Esophagus muscularis mucosa (tissue), 4 donors: ENCODE measurements at regions not wholly inside any gene's neighbourhood (a gene's known extent, or its start where the extent isn't known, plus 50 kb on each side); places are given as distances from the start of the nearest gene placed in this dataset.
"Not testable (repeated sequence)": the region's sequence is repeated elsewhere in the genome, so short reads cannot be mapped to it uniquely, and the experiment has no call there.

Experiments
- DNase-seq: peaks from one replicate; pipeline ENCODE4 v3.0.0-alpha.2; 2017; ENCODE audit errors: extremely low spot score
- H3K27ac ChIP-seq, 4 donors: fragments of 200-600 bp; sonication (generic); replicated peaks in 1 of 4; 1 replicate in 3 of 4; 2 replicates in 1 of 4; pipeline ENCODE4 v1.5.1; 2016 to 2019; ENCODE audit warnings: mild to moderate bottlenecking in 1 of 4
- H3K27me3 ChIP-seq, 4 donors: fragments of 200-600 bp; sonication (generic); one replicate each; pipeline versions ENCODE4 v1.5.1 to v1.6.0; 2016 to 2019
- H3K36me3 ChIP-seq, 4 donors: fragments of 200-600 bp; sonication (generic); one replicate each; pipeline ENCODE4 v1.5.1; 2016 to 2019
- H3K4me1 ChIP-seq, 4 donors: fragments of 200-600 bp; sonication (generic); one replicate each; pipeline ENCODE4 v1.5.1; 2016 to 2019
- H3K4me3 ChIP-seq, 4 donors: fragments of 200-600 bp; sonication (generic); 1 replicate in 2 of 4; 2 replicates in 2 of 4; pipeline ENCODE4 v1.5.1; 2016 to 2019; ENCODE audit warnings: mild to moderate bottlenecking in 4 of 4, moderate library complexity in 1 of 4
- H3K9me3 ChIP-seq, 4 donors: fragments of 200-600 bp; sonication (generic); 1 replicate in 3 of 4; 2 replicates in 1 of 4; pipeline ENCODE4 v1.5.1; 2016 to 2019
- CTCF ChIP-seq, 3 experiments: fragments of 200-600 bp in 2 of 3; fragments of 450-650 bp in 1 of 3; sonication (generic) in 2 of 3; IDR thresholded peaks; one replicate each; pipeline ENCODE4 v1.5.1; 2017 to 2019; ENCODE audit warnings: antibody characterized with exemption in 3 of 3, mild to moderate bottlenecking in 2 of 3, moderate library complexity in 1 of 3
- EP300 ChIP-seq: sonication (generic); formaldehyde crosslinking; IDR thresholded peaks from one replicate; pipeline ENCODE4 v1.6.1; 2017; ENCODE audit warnings: antibody characterized with exemption
- POLR2A ChIP-seq: fragments of 450-650 bp; IDR thresholded peaks from one replicate; pipeline ENCODE4 v1.6.1; 2017; ENCODE audit warnings: antibody characterized with exemption, moderate library complexity, mild to moderate bottlenecking, low read depth
- POLR2AphosphoS5 ChIP-seq, 2 donors: sonication (generic); formaldehyde crosslinking; IDR thresholded peaks; one replicate each; pipeline ENCODE4 v1.6.1; 2017; ENCODE audit warnings: antibody characterized with exemption in 2 of 2
- WGBS: methylation state at CpG from one replicate; pipeline ENCODE4 v1.1.5; 2018; 5-methylcytosine and 5-hydroxymethylcytosine counted together
- intact Hi-C: fragments of 100-400 bp; cut with DNase I; formaldehyde crosslinking; loops from one replicate; pipeline ENCODE4 v1.15.1; 2023

GRCh38 chr1:116850436-116850835 lies 59.3 kb upstream of the PTGFRN start:
- DNase-seq, result no peak
- H3K36me3 ChIP-seq, result no peaks in the 10 kb centered on the region
- no peaks in the 10 kb centered on the region for H3K9me3 ChIP-seq
- intact Hi-C loops, result no loop called here
- TF ChIP-seq CTCF (IDR thresholded peaks at IDR 0.05) (no peak), EP300 (no peak), POLR2AphosphoS5 (IDR thresholded peaks at IDR 0.05) (no peak), POLR2A (no peak)
- WGBS, result 100% methylated on average over 1 of the region's 1 CpG
- peaks cover 8 to 21% (median 20%) of the 10 kb centered on the region in 4 donors for H3K4me1 ChIP-seq
- no peaks in the 10 kb centered on the region for H3K27me3 ChIP-seq
- no peak overlapping the region for H3K27ac ChIP-seq
- H3K4me3 ChIP-seq, result no peak overlapping the region

- 94% methylated on average over 2 of the region's 2 CpGs for WGBS
- H3K4me3 ChIP-seq, intact Hi-C loops: not testable (repeated sequence)
These were observed 58.5 kb upstream of the PTGFRN start for GRCh38 chr1:116851189-116851588.

GRCh38 chr1:116851846-116852245 lies 57.9 kb upstream of the PTGFRN start:
- 79% methylated on average over 5 of the region's 5 CpGs for WGBS
- H3K27ac ChIP-seq, result no peak overlapping the region
- TF ChIP-seq EP300 (no peak), POLR2A (no peak), CTCF (IDR thresholded peaks at IDR 0.05) (no peak), POLR2AphosphoS5 (IDR thresholded peaks at IDR 0.05) (no peak)
- no peaks in the 10 kb centered on the region for H3K36me3 ChIP-seq
- H3K9me3 ChIP-seq, result no peaks in the 10 kb centered on the region
- intact Hi-C loops, result no loop called here
- no peaks in the 10 kb centered on the region for H3K27me3 ChIP-seq
- H3K4me3 ChIP-seq, result no peak overlapping the region
- DNase-seq, result no peak
- H3K4me1 ChIP-seq, result peaks cover 8 to 32% (median 29%) of the 10 kb centered on the region in 4 donors

More at GRCh38 chr1:116851189-116851588, 58.5 kb upstream of the PTGFRN start:
- not testable (repeated sequence) for H3K27me3 ChIP-seq, DNase-seq, H3K27ac ChIP-seq, H3K9me3 ChIP-seq, H3K36me3 ChIP-seq
- H3K4me1 ChIP-seq, result peaks cover 8 to 29% (median 28%) of the 10 kb centered on the region in 4 donors

- Histone ChIP-seq H3K9me3 (no peaks in the 10 kb centered on the region), H3K27me3 (no peaks in the 10 kb centered on the region), H3K27ac (no peak overlapping the region), H3K4me3 (no peak overlapping the region), H3K36me3 (no peaks in the 10 kb centered on the region), H3K4me1 (peaks cover 8 to 32% (median 29%) of the 10 kb centered on the region in 4 donors)
- 85% methylated on average over 6 of the region's 7 CpGs for WGBS
- TF ChIP-seq CTCF (IDR thresholded peaks at IDR 0.05), result no peak
- intact Hi-C loops, result no loop called here
- DNase-seq, result no peak
These were observed 57.3 kb upstream of the PTGFRN start for GRCh38 chr1:116852367-116852766.

GRCh38 chr1:116852910-116853309 lies 56.8 kb upstream of the PTGFRN start:
- Histone ChIP-seq H3K27me3 (no peaks in the 10 kb centered on the region), H3K9me3 (no peaks in the 10 kb centered on the region), H3K36me3 (no peaks in the 10 kb centered on the region), H3K27ac (no peak overlapping the region), H3K4me1 (peaks cover 8 to 32% (median 29%) of the 10 kb centered on the region in 4 donors), H3K4me3 (no peak overlapping the region)
- no peak for DNase-seq
- 89% methylated on average over 3 of the region's 3 CpGs for WGBS
- TF ChIP-seq POLR2A (no peak), POLR2AphosphoS5 (IDR thresholded peaks at IDR 0.05) (no peak), EP300 (no peak), CTCF (IDR thresholded peaks at IDR 0.05) (no peak)
- intact Hi-C loops, result no loop called here
